Transverse colon (tissue), 4 donors: ENCODE measurements at regions not wholly inside any gene's neighbourhood (a gene's known extent, or its start where the extent isn't known, plus 50 kb on each side); places are given as distances from the start of the nearest gene placed in this dataset.

ENCODE experiments used
- DNase-seq: peaks from one replicate; pipeline ENCODE4 v3.0.0-alpha.2; 2019
- H3K27ac ChIP-seq, 4 donors: fragments of 200-600 bp; sonication (generic); 2 replicates each; pipeline ENCODE4 v1.5.1; 2016 to 2018; ENCODE audit warnings: inconsistent platforms in 4 of 4
- H3K27me3 ChIP-seq: fragments of 200-600 bp; sonication (generic); 2 replicates; pipeline ENCODE4 v1.5.1; 2017; ENCODE audit warnings: inconsistent platforms
- H3K36me3 ChIP-seq, 4 donors: fragments of 200-600 bp; sonication (generic); 2 replicates each; pipeline ENCODE4 v1.5.1; 2017 to 2019; ENCODE audit warnings: inconsistent platforms in 4 of 4
- H3K4me1 ChIP-seq, 4 donors: fragments of 200-600 bp; sonication (generic); 2 replicates each; pipeline ENCODE4 v1.5.1; 2017 to 2020; ENCODE audit warnings: inconsistent platforms in 4 of 4
- H3K4me3 ChIP-seq, 4 donors: fragments of 200-600 bp; sonication (generic); 1 replicate in 1 of 4; 2 replicates in 3 of 4; pipeline versions ENCODE4 v1.5.1 to v1.6.1; 2017 to 2019; ENCODE audit warnings: inconsistent platforms in 4 of 4
- H3K9me3 ChIP-seq, 2 donors: fragments of 200-600 bp; sonication (generic); 2 replicates each; pipeline ENCODE4 v1.5.1; 2017 to 2019; ENCODE audit warnings: inconsistent platforms in 2 of 2
- CTCF ChIP-seq, 5 experiments: fragments of 200-600 bp in 3 of 5; fragments of 450-650 bp in 2 of 5; sonication (generic) in 3 of 5; IDR thresholded peaks; 1 replicate in 2 of 5; 2 replicates in 3 of 5; pipeline ENCODE4 v1.5.1; 2016 to 2017; ENCODE audit warnings: antibody characterized with exemption in 5 of 5, inconsistent platforms in 3 of 5, mild to moderate bottlenecking in 2 of 5, moderate library complexity in 1 of 5
- EP300 ChIP-seq: sonication (generic); formaldehyde crosslinking; IDR thresholded peaks from one replicate; pipeline ENCODE4 v1.6.1; 2017; ENCODE audit warnings: antibody characterized with exemption, low read depth
- POLR2A ChIP-seq: fragments of 450-650 bp; IDR thresholded peaks from one replicate; pipeline ENCODE4 v1.6.1; 2016; ENCODE audit warnings: antibody characterized with exemption, mild to moderate bottlenecking, moderate library complexity
- POLR2AphosphoS5 ChIP-seq, 3 donors: sonication (generic); formaldehyde crosslinking; IDR thresholded peaks; one replicate each; pipeline ENCODE4 v1.6.1; 2016; ENCODE audit warnings: antibody characterized with exemption in 3 of 3
- WGBS, 2 donors: methylation state at CpG; one replicate each; pipeline ENCODE4 v1.1.5; 2018; ENCODE audit warnings: low coverage in 1 of 2; 5-methylcytosine and 5-hydroxymethylcytosine counted together
- in situ Hi-C, 4 donors: fragments of 200-750 bp; cut with MboI; loops; one replicate each; pipeline versions ENCODE4 v1.15.0 to v1.15.1; 2017; ENCODE audit warnings: low sequenced_read_pairs in 3 of 4, low pct_ligation_motif_present in 1 of 4, low pct_unique_long_range_greater_than_20kb in 1 of 4
- intact Hi-C: fragments of 100-400 bp; cut with DNase I; formaldehyde crosslinking; loops from one replicate; pipeline ENCODE4 v1.15.1; 2023; ENCODE audit warnings: low total_unique reads

DNA sequence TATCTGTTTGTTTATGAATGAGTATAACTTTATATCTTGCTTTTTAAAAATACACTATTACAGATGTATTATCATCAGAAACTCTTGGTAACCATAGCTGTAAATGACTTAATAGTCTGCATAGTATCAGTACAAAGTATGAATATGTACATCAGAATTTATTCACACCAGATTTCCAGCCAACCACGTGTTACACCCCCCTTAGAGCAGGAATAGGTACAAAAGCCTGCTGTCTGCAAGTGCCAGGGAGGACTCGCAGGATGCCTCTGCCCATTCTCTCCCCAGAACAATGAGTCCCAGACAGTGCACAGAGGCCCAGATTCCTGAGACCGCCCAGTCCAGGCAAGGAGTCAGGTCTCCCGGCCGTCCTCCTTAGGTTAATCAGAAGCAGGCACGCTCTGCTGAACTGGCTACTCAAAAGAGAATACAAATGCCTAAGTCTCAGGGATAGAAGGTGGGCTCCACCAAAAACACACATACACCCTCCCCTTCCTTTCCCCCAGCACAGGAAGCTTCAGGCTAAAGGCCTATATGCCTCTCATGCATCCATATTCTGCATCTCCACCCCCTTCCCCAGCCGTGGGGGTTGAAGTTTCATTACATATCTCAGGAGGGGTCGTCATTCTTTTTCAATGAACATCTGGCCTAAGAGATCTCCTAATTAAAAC, 159.1 kb upstream of the CDH11 start:
- intact Hi-C loops (no loop called here), in situ Hi-C loops (no loop called here)
- WGBS, 2 donors, result 60 to 75% methylated on average over 4 to 8 of the region's 8 CpGs
- no peak for DNase-seq
- no peaks in the 10 kb centered on the region for H3K27me3 ChIP-seq
- H3K9me3 ChIP-seq, result no peaks in the 10 kb centered on the region
- no peaks in the 10 kb centered on the region for H3K4me1 ChIP-seq
- TF ChIP-seq EP300, result no peak
- no peak for TF ChIP-seq CTCF (IDR thresholded peaks at IDR 0.05)
- no peak for TF ChIP-seq POLR2A
- no peak for TF ChIP-seq POLR2AphosphoS5 (IDR thresholded peaks at IDR 0.05)
- no peak overlapping the region for H3K4me3 ChIP-seq
- H3K36me3 ChIP-seq, result no peaks in the 10 kb centered on the region
- no peak overlapping the region for H3K27ac ChIP-seq

DNA sequence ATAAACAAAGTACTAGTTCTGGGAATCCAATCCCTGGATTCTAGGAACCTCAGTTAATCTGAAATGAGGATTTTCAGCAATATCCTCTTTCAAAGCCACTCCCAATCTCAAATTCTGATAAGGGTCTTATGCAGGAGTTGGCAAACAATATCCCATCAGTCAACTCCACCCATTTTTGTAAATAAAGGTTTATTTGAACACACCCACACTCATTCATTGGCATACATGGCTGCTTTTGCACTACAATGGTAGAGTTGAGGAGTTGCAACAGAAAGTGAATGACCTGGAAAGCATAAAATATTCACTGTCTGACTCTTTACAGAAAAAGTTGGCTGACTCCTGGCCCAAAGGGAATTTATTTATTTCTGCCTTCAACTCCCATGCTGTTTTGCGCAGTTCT, 157.7 kb upstream of the CDH11 start:
- H3K4me1 ChIP-seq, result no peaks in the 10 kb centered on the region
- intact Hi-C loops, result no loop called here
- 88 to 92% methylated on average over 1 of the region's 1 CpG for WGBS, 2 donors
- no peak for DNase-seq
- no peaks in the 10 kb centered on the region for H3K9me3 ChIP-seq
- H3K27ac ChIP-seq, result no peak overlapping the region
- no peak for TF ChIP-seq POLR2A
- TF ChIP-seq POLR2AphosphoS5 (IDR thresholded peaks at IDR 0.05), result no peak
- TF ChIP-seq EP300, result no peak
- no peak for TF ChIP-seq CTCF (IDR thresholded peaks at IDR 0.05)
- no peaks in the 10 kb centered on the region for H3K36me3 ChIP-seq
- no peaks in the 10 kb centered on the region for H3K27me3 ChIP-seq
- in situ Hi-C loops, result no loop called here
- no peak overlapping the region for H3K4me3 ChIP-seq

DNA sequence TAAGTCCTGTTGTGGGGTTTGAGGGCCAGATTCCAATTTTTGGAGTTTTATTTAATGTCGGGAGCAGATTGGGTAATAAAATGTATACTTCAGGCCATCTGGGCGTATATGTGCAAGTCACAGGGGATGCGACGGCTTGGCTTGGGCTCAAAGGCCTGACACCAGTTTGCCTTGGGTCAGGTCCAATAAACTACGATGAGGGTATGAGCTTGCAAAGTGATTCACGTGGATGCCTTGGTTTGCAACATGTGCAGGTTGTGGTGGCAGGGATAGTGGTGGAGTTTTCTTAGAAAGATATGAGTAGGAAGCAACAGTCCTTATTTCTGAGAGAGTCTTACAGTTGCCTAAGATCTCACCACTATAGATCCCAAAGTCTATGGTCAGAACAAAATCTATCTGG, 157.0 kb upstream of the CDH11 start:
- in situ Hi-C loops, result no loop called here
- Histone ChIP-seq H3K4me3 (no peak overlapping the region), H3K27ac (no peak overlapping the region), H3K27me3 (no peaks in the 10 kb centered on the region), H3K4me1 (no peaks in the 10 kb centered on the region), H3K9me3 (no peaks in the 10 kb centered on the region), H3K36me3 (no peaks in the 10 kb centered on the region)
- no peak for DNase-seq
- intact Hi-C loops, result no loop called here
- WGBS, 2 donors, result 63 to 81% methylated on average over 5 to 6 of the region's 6 CpGs
- TF ChIP-seq CTCF (IDR thresholded peaks at IDR 0.05), result no peak
- TF ChIP-seq POLR2AphosphoS5 (IDR thresholded peaks at IDR 0.05), result no peak
- TF ChIP-seq EP300, result no peak
- TF ChIP-seq POLR2A, result no peak

DNA sequence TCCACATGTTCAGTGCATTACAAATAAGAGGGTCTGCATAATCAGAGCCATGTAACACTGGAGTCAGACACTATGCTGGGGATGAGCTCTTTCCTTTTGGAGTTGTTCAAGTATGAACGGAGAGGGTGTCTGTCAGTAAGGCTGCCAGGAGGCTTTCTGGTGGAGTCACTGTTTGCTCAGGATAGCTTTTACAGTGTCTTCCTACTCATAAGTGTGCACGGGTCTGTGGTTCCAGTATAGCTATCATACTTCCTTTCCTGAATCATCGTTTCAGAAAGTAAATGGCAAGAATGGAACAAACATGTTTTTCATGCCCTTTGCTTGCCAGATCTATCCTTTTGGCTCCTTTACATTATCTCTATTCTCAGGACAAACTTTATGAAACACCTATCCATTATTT, 152.7 kb upstream of the CDH11 start:
- intact Hi-C loops (no loop called here), in situ Hi-C loops (no loop called here)
- Histone ChIP-seq H3K4me1 (no peaks in the 10 kb centered on the region), H3K9me3 (no peaks in the 10 kb centered on the region), H3K27ac (no peak overlapping the region), H3K36me3 (no peaks in the 10 kb centered on the region), H3K27me3 (no peaks in the 10 kb centered on the region), H3K4me3 (no peak overlapping the region)
- WGBS, 2 donors, result 76 to 80% methylated on average over 3 of the region's 3 CpGs
- no peak for DNase-seq
- TF ChIP-seq EP300, result no peak
- no peak for TF ChIP-seq CTCF (IDR thresholded peaks at IDR 0.05)
- no peak for TF ChIP-seq POLR2AphosphoS5 (IDR thresholded peaks at IDR 0.05)
- TF ChIP-seq POLR2A, result no peak
